HEK293 (cell line): ENCODE measurements at regions not wholly inside any gene's neighbourhood (a gene's known extent, or its start where the extent isn't known, plus 50 kb on each side); places are given as distances from the start of the nearest gene placed in this dataset.

Source experiments
- CTCF ChIA-PET: fragments of 350-600 bp; formaldehyde crosslinking; extraction: SDS; loops from one replicate; lab custom pipeline; 2021; ENCODE audit warnings: antibody characterized with exemption; lab: Yijun Ruan, JAX
- POLR2A ChIA-PET: fragments of 300-600 bp; formaldehyde crosslinking; extraction: SDS; loops from one replicate; lab custom pipeline; 2020; ENCODE audit warnings: antibody characterized with exemption, inconsistent platforms; lab: Yijun Ruan, JAX
- H3K27ac ChIP-seq: fragments of 200-500 bp; sonication (Bioruptor generic); 2 replicates; pipeline ENCODE4 v1.5.1; 2014; ENCODE audit warnings: low read depth, low read length, control low read depth, inconsistent platforms; ENCODE audit errors: extremely low read depth
- H3K36me3 ChIP-seq, 2 experiments: fragments of 200-500 bp in 1 of 2; sonication (Bioruptor generic) in 1 of 2; 1 replicate in 1 of 2; 2 replicates in 1 of 2; pipeline ENCODE4 v1.5.1; 2014 to 2017; ENCODE audit warnings: inconsistent platforms in 2 of 2, low read length in 2 of 2; ENCODE audit not compliant: control insufficient read depth in 2 of 2, insufficient read depth in 1 of 2
- H3K4me1 ChIP-seq: fragments of 200-500 bp; sonication (Bioruptor generic); 2 replicates; pipeline ENCODE4 v1.5.1; 2014; ENCODE audit warnings: mild to moderate bottlenecking, low read length, inconsistent platforms; ENCODE audit not compliant: control insufficient read depth, insufficient read depth
- H3K4me3 ChIP-seq: 2 replicates; pipeline ENCODE4 v1.5.1; 2011; ENCODE audit warnings: low read depth, mild to moderate bottlenecking, control low read depth, low read length, moderate library complexity
- H3K9me3 ChIP-seq: fragments of 200-500 bp; sonication (Bioruptor generic); 2 replicates; pipeline ENCODE4 v1.5.1; 2014; ENCODE audit warnings: low read depth, low read length, inconsistent platforms; ENCODE audit not compliant: control insufficient read depth, insufficient read depth
- GFI1B ChIP-seq: fragments of 450-650 bp; formaldehyde crosslinking; IDR thresholded peaks from 2 replicates; pipeline ENCODE4 v1.5.1; 2016; ENCODE audit warnings: missing biosample characterization, missing genetic modification characterization
- RBAK ChIP-seq: fragments of 450-650 bp; formaldehyde crosslinking; IDR thresholded peaks from 2 replicates; pipeline ENCODE4 v1.5.1; 2016; ENCODE audit warnings: missing biosample characterization, missing genetic modification characterization
- SP3 ChIP-seq: fragments of 450-650 bp; formaldehyde crosslinking; IDR thresholded peaks from 2 replicates; pipeline ENCODE4 v1.5.1; 2016; ENCODE audit warnings: missing biosample characterization, missing genetic modification characterization
- ZEB2 ChIP-seq: fragments of 450-650 bp; formaldehyde crosslinking; IDR thresholded peaks from 2 replicates; pipeline ENCODE4 v1.5.1; 2016; ENCODE audit warnings: missing biosample characterization, missing genetic modification characterization
- ZNF121 ChIP-seq: fragments of 450-650 bp; formaldehyde crosslinking; IDR thresholded peaks from 2 replicates; pipeline ENCODE4 v1.5.1; 2016; ENCODE audit warnings: missing biosample characterization, missing genetic modification characterization
- ZNF175 ChIP-seq: fragments of 450-650 bp; formaldehyde crosslinking; IDR thresholded peaks from 2 replicates; pipeline ENCODE4 v1.5.1; 2016; ENCODE audit warnings: missing biosample characterization, missing genetic modification characterization
- ZNF292 ChIP-seq: fragments of 450-650 bp; formaldehyde crosslinking; IDR thresholded peaks from 2 replicates; pipeline ENCODE4 v1.5.1; 2016; ENCODE audit warnings: low read depth, missing biosample characterization, missing genetic modification characterization, borderline replicate concordance
- ZNF37A ChIP-seq: fragments of 450-650 bp; IDR thresholded peaks from 2 replicates; pipeline ENCODE4 v1.5.1; 2018; ENCODE audit warnings: missing biosample characterization, missing genetic modification characterization
- ZNF596 ChIP-seq: fragments of 450-650 bp; IDR thresholded peaks from 2 replicates; pipeline ENCODE4 v1.5.0; 2018; ENCODE audit warnings: missing biosample characterization, mild to moderate bottlenecking, missing genetic modification characterization, moderate library complexity
- ZNF654 ChIP-seq: fragments of 450-650 bp; formaldehyde crosslinking; IDR thresholded peaks from 2 replicates; pipeline ENCODE4 v1.5.1; 2016; ENCODE audit warnings: low read depth, missing biosample characterization, missing genetic modification characterization
- ZNF747 ChIP-seq: fragments of 450-650 bp; formaldehyde crosslinking; IDR thresholded peaks from 2 replicates; pipeline ENCODE4 v1.5.1; 2016; ENCODE audit warnings: missing biosample characterization, missing genetic modification characterization
- TF ChIP-seq, protein P1 (sequence below): fragments of 450-650 bp; formaldehyde crosslinking; IDR thresholded peaks from 2 replicates; pipeline ENCODE4 v1.5.1; 2016; ENCODE audit warnings: missing biosample characterization, missing genetic modification characterization
- TF ChIP-seq, protein P2 (sequence below): fragments of 450-650 bp; formaldehyde crosslinking; IDR thresholded peaks from 2 replicates; pipeline ENCODE4 v1.5.1; 2017; ENCODE audit warnings: missing biosample characterization, missing genetic modification characterization
- TF ChIP-seq, protein P3 (sequence below): fragments of 450-650 bp; formaldehyde crosslinking; IDR thresholded peaks from 2 replicates; pipeline ENCODE4 v1.5.1; 2017; ENCODE audit warnings: missing biosample characterization, missing genetic modification characterization
- TF ChIP-seq, protein P4 (sequence below): fragments of 450-650 bp; formaldehyde crosslinking; IDR thresholded peaks from 2 replicates; pipeline ENCODE4 v1.5.1; 2016; ENCODE audit warnings: missing biosample characterization, missing genetic modification characterization
- TF ChIP-seq, protein P5 (sequence below): fragments of 450-650 bp; formaldehyde crosslinking; IDR thresholded peaks from 2 replicates; pipeline ENCODE4 v1.5.1; 2016; ENCODE audit warnings: missing biosample characterization, missing genetic modification characterization
- TF ChIP-seq, protein P6 (sequence below): fragments of 450-650 bp; formaldehyde crosslinking; IDR thresholded peaks from 2 replicates; pipeline ENCODE4 v1.5.1; 2016; ENCODE audit warnings: missing biosample characterization, missing genetic modification characterization

DNA sequence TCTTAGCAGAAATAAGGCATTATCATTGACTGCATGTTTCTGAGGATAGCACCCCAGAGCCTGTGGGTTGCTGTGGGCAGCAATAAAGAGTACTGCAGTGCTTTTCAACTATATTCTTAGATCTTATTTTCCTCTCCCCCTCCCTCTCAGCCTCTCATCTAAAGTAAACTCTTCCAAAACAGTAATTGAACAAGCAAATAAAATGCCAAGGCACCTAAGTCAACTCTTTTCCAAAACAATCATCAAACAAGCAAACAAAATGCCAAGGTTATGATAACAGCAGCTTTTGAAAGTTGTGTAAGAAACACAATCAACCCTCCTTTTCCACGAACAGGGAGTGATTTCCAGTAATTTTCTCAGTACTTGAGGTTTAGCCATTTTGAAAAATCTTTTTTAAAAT is 1542.6 kb downstream of the AACS start (continued):
- TF ChIP-seq, protein P1, sequence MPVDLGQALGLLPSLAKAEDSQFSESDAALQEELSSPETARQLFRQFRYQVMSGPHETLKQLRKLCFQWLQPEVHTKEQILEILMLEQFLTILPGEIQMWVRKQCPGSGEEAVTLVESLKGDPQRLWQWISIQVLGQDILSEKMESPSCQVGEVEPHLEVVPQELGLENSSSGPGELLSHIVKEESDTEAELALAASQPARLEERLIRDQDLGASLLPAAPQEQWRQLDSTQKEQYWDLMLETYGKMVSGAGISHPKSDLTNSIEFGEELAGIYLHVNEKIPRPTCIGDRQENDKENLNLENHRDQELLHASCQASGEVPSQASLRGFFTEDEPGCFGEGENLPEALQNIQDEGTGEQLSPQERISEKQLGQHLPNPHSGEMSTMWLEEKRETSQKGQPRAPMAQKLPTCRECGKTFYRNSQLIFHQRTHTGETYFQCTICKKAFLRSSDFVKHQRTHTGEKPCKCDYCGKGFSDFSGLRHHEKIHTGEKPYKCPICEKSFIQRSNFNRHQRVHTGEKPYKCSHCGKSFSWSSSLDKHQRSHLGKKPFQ (tag by site-specific recombination), result no peak
- TF ChIP-seq, protein P2, sequence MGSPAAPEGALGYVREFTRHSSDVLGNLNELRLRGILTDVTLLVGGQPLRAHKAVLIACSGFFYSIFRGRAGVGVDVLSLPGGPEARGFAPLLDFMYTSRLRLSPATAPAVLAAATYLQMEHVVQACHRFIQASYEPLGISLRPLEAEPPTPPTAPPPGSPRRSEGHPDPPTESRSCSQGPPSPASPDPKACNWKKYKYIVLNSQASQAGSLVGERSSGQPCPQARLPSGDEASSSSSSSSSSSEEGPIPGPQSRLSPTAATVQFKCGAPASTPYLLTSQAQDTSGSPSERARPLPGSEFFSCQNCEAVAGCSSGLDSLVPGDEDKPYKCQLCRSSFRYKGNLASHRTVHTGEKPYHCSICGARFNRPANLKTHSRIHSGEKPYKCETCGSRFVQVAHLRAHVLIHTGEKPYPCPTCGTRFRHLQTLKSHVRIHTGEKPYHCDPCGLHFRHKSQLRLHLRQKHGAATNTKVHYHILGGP, result no peak
- TF ChIP-seq RBAK (tag by site-specific recombination) (no peak), SP3 (no peak), GFI1B (tag by site-specific recombination) (no peak), ZEB2 (tag by site-specific recombination) (no peak)
- TF ChIP-seq, all 188 proteins: peak for 0

DNA sequence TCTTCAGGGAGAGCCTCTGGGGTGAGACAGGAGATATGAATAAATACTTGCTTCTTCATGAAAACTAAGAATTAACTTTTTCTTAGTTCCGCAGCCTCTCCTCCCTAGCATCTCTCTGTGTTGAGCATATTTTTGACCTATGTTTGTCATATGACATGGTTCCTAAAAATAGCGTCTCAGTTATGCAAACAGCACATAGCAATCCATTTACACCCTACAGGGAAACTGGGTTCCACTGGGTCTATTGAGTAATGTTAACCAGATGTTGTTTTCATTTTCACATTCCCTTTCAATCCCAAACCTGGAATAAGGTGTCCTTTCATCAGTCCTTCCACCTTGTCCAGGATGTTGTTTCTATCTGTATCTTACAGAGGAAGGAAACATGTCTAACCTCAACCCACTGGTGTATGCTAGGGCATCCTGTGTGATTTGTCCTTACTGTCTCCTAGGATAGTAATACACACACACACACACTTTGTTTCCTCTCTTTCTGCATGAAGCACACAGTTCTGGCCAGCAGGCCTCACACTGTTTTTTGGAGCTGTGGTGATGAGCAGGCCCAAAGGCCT is 1543.5 kb downstream of the AACS start:
- Histone ChIP-seq H3K4me1 (no peaks in the 10 kb centered on the region), H3K36me3 (no peaks in the 10 kb centered on the region), H3K9me3 (no peaks in the 10 kb centered on the region), H3K4me3 (no peak overlapping the region), H3K27ac (no peak overlapping the region)
- ChIA-PET POLR2A (no interaction called here), CTCF (no interaction called here)
- no peak for TF ChIP-seq ZNF596
- TF ChIP-seq, protein P3, sequence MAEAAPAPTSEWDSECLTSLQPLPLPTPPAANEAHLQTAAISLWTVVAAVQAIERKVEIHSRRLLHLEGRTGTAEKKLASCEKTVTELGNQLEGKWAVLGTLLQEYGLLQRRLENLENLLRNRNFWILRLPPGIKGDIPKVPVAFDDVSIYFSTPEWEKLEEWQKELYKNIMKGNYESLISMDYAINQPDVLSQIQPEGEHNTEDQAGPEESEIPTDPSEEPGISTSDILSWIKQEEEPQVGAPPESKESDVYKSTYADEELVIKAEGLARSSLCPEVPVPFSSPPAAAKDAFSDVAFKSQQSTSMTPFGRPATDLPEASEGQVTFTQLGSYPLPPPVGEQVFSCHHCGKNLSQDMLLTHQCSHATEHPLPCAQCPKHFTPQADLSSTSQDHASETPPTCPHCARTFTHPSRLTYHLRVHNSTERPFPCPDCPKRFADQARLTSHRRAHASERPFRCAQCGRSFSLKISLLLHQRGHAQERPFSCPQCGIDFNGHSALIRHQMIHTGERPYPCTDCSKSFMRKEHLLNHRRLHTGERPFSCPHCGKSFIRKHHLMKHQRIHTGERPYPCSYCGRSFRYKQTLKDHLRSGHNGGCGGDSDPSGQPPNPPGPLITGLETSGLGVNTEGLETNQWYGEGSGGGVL (tag by site-specific recombination), result no peak
- TF ChIP-seq ZNF121 (tag by site-specific recombination), result no peak
- TF ChIP-seq, protein P4, sequence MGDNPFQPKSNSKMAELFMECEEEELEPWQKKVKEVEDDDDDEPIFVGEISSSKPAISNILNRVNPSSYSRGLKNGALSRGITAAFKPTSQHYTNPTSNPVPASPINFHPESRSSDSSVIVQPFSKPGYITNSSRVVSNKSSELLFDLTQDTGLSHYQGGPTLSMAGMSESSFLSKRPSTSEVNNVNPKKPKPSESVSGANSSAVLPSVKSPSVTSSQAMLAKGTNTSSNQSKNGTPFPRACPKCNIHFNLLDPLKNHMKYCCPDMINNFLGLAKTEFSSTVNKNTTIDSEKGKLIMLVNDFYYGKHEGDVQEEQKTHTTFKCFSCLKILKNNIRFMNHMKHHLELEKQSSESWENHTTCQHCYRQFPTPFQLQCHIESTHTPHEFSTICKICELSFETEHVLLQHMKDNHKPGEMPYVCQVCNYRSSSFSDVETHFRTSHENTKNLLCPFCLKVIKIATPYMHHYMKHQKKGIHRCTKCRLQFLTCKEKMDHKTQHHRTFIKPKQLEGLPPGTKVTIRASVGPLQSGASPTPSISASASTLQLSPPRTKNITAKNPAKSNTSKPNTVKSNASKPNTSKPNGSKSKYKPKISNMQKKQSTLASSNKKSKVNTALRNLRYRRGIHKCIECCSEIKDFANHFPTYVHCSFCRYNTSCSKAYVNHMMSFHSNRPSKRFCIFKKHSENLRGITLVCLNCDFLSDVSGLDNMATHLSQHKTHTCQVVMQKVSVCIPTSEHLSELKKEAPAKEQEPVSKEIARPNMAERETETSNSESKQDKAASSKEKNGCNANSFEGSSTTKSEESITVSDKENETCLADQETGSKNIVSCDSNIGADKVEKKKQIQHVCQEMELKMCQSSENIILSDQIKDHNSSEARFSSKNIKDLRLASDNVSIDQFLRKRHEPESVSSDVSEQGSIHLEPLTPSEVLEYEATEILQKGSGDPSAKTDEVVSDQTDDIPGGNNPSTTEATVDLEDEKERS (tag by site-specific recombination), result no peak
- TF ChIP-seq, protein P5, sequence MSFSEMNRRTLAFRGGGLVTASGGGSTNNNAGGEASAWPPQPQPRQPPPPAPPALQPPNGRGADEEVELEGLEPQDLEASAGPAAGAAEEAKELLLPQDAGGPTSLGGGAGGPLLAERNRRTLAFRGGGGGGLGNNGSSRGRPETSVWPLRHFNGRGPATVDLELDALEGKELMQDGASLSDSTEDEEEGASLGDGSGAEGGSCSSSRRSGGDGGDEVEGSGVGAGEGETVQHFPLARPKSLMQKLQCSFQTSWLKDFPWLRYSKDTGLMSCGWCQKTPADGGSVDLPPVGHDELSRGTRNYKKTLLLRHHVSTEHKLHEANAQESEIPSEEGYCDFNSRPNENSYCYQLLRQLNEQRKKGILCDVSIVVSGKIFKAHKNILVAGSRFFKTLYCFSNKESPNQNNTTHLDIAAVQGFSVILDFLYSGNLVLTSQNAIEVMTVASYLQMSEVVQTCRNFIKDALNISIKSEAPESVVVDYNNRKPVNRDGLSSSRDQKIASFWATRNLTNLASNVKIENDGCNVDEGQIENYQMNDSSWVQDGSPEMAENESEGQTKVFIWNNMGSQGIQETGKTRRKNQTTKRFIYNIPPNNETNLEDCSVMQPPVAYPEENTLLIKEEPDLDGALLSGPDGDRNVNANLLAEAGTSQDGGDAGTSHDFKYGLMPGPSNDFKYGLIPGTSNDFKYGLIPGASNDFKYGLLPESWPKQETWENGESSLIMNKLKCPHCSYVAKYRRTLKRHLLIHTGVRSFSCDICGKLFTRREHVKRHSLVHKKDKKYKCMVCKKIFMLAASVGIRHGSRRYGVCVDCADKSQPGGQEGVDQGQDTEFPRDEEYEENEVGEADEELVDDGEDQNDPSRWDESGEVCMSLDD, result no peak
- TF ChIP-seq ZNF37A, result no peak
- TF ChIP-seq ZNF175 (tag by site-specific recombination), result no peak
- TF ChIP-seq ZNF654 (tag by site-specific recombination), result no peak
- TF ChIP-seq, protein P6, sequence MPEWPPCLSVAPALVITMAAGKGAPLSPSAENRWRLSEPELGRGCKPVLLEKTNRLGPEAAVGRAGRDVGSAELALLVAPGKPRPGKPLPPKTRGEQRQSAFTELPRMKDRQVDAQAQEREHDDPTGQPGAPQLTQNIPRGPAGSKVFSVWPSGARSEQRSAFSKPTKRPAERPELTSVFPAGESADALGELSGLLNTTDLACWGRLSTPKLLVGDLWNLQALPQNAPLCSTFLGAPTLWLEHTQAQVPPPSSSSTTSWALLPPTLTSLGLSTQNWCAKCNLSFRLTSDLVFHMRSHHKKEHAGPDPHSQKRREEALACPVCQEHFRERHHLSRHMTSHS (tag by site-specific recombination), result no peak
- TF ChIP-seq ZNF292 (tag by site-specific recombination), result no peak
- TF ChIP-seq ZNF747 (tag by site-specific recombination), result no peak
